SHP77 (cell line): ENCODE measurements at regions not wholly inside any gene's neighbourhood (a gene's known extent, or its start where the extent isn't known, plus 50 kb on each side); places are given as distances from the start of the nearest gene placed in this dataset.
"Not testable (repeated sequence)": the region's sequence is repeated elsewhere in the genome, so short reads cannot be mapped to it uniquely, and the experiment has no call there.

Source experiments
- DNase-seq, 2 experiments: peaks; one replicate each; lab custom pipeline; 2025; lab: John Stamatoyannopoulos, UW

- DNase-seq, result no peak
Measured at GRCh38 chr20:53872561-53873229, 197.7 kb downstream of the BCAS1 start.

DNA sequence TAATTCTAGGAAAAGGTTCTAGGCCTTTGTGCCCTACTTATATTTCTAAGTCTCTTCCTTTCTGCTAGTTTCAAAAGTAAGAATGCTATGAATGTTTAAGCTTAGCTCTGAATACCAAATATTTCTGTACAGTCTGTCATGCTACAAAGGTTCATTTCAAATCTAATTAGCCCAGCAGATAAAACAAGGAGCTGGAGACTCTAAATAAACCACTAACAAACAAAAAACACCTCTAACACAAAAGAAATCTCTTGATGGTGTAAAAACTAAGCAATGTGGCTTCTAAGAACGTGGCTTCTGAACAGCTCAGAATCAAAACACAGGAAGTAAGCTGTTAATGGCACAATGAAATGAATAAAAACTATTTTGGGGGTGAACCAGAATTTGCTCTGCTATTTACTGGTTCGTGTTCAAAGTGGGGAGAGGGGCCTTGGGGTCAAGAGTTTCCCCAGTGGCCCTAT lies 198.3 kb downstream of the BCAS1 start:
- DNase-seq, result no peak

DNA sequence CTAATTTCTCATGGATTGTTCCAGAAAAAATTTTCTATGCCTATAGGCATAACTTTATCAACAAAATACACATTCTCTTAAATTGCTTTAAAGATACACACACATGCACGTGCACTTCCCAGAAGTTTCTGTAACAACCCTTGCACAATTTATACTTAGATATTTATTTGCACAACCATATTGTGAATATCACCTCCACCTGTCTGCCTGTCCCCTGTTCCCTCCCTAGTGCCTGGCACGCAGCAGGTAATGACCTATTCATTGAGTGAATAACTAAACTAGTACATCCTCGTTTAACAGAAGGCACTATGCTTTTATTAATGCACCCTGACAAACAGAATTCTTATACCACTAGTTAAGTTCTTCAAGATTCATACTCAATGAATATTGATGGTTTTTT lies 198.9 kb downstream of the BCAS1 start:
- DNase-seq, result no peak

- no peak for DNase-seq
Measured at GRCh38 chr20:53870426-53871315, 199.7 kb downstream of the BCAS1 start.

DNA sequence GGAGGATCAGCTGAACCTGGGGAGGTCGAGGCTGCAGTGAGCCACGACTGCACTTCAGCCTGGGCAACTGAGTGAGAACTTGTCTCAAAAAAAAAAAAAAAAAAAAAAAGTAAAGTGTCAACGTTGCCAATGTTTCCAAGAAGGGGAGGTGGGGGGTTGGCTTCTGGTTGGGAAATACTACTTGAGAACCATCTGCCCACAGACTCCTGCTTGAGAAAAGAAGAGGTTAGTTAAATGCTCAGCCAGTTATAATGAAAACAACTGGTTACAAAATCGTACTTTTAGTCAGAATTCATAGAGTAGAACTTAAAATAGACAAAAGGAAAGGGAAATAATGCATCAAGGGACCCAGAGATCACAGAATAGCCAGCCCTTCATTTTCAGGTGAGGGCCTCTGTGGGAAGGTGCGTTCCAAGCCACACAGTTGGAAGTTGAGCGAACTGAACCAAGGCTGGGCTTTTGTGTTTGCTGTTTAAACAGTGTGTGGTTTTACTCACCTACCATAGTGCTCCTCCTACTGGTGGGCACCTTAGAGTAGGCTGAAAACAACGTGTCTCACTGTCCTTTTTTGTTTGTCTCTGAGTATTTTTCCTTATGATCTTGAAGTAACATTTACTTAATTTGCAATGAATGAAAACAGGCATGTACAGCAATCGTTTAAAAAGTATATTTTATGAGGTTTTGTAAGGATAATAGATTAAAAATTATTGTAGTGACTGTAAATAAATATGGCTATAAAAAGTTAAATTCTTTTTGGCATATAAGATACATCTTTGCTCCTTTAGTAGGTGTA lies 200.7 kb downstream of the BCAS1 start:
- peak; percentile 78 to 85 for DNase-seq

- no peak for DNase-seq
Measured at GRCh38 chr20:53867741-53868351, 202.5 kb downstream of the BCAS1 start.

DNA sequence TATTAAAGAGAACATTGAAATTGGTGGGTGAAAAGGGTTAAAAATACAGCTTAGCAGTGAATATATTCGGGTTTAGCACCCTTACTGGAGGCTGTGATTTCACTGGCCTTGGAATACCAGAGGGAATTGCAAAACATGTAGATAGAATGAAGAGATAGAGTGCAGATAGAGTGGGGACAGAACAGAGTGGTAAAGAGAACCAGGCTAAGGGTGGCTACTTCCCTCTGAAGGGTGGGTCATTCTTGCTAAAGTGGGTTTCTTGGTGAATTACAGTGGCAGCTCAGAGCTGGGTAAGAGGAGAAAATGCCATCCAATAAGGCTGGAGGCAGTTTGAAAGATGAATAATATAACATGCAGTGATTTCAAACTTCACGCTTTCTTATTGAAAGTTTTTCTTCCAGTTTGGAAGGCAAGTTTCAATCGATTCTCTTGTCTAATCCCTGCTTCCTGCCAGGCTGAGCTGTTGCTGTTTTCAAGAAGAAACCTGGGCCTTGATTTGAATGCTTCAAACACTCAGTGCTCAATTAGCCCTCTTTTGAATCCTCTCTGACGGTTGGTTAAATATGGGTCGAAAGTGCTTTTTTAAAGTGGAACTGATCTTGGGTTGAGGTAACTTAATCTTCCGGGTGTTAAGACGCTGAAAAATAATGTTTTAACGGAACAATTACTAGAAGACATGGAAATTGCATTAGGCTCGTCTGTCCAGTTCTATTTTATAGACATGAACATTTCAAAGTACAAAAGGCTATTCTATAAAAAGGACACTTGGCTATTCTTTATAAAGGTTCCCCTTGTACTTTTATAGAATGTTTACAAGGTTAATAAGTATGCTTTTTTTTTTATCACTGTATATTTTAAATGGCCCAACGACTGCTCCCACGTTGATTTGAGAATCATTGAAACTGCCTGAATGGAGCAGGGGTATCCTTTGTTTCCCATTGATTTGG lies 203.3 kb downstream of the BCAS1 start:
- no peak for DNase-seq

DNA sequence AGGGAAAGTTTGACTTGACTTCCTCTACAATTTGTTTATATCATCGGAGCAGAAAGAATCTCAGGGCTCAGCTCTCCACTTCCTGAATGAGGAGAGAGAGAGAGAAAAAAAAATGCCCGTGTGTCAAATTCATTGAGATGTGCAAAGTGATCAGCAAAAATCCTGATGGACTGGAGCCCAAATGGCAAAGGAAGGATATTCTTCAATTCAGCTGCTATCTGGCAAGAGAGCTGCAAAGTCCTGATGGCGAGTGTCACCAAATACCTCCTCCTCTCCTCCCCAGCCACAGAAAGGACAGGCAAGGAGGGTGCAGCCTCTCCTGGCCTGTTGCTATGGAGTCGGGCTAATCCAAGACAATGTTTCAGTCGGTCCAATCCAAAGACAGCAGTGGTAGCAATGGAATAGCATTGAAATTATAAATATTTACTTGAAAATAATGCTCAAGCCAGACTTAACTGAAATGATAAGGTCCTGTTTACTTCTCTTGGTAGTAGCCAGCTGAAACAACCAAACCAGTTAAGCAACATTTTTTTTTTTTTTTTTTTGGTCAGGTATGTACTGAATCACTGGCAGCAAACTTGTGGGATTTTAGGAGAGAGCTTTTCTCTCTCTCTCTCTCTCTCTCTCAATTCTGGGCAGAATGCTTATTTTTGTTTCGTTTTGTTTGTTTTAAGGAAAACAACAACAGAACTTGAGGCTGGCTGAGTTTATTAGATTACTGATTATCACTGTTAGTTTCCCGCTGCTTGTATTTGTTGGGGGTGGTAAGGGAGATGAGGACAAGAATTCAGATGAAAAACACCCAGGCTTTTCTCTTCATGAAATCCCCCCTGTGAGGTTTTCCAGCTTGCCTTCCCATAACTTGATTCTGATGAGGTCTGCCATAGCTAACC lies 204.2 kb downstream of the BCAS1 start:
- DNase-seq, result no peak

GRCh38 chr20:53864765-53865683 lies 205.4 kb downstream of the BCAS1 start:
- not testable (repeated sequence) for DNase-seq

- not testable (repeated sequence) for DNase-seq
Measured at GRCh38 chr20:53863923-53864641, 206.3 kb downstream of the BCAS1 start.

- not testable (repeated sequence) for DNase-seq
Measured at GRCh38 chr20:53863535-53863922, 206.9 kb downstream of the BCAS1 start.

- DNase-seq, result not testable (repeated sequence)
Measured at GRCh38 chr20:53863039-53863438, 207.4 kb downstream of the BCAS1 start.

- not testable (repeated sequence) for DNase-seq
Measured at GRCh38 chr20:53862490-53862889, 207.9 kb downstream of the BCAS1 start.

DNA sequence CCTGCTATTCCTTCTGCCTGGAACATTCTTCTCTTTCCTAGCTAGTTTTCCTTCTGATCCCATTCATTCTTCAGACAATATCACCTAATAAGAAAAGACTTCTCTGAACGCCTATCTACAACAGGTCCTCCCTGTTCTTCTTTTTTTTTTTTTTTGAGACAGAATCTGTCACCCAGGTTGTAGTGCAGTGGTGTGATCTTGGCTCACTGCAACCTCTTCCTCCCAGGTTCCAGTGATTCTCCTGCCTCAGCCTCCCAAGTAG lies 208.3 kb downstream of the BCAS1 start:
- DNase-seq, result not testable (repeated sequence)

GRCh38 chr20:53859684-53860083 lies 210.7 kb downstream of the BCAS1 start:
- no peak for DNase-seq

DNA sequence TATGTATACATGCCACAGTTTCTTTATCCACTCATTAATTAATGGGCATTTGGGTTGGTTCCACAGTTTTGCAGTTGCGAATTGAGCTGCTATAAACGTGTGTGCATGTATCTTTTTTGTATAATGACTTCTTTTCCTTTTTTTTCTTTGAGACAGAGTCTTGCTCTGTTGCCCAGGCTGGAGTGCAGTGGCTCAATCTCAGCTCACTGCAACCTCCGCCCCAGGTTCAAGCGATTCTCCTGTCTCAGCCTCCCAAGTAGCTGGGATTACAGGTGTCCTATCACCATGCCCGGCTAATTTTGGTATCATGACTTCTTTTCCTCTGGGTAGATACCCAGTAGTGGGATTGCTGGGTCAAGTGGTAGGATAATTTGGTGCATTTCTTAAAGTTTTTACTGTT lies 211.4 kb downstream of the BCAS1 start:
- not testable (repeated sequence) for DNase-seq

- not testable (repeated sequence) for DNase-seq
Measured at GRCh38 chr20:53858516-53858915, 211.9 kb downstream of the BCAS1 start.

- peak in 1 of 2 experiments; percentile 49 for DNase-seq
Measured at GRCh38 chr20:53857723-53858236, 212.6 kb downstream of the BCAS1 start.
